Activated CD8-positive, alpha-beta memory T cell treated with anti-CD3 and anti-CD28 coated beads, Interleukin-2, amount 10 ng/mL, durations not matched to agents 7 days and 5 days (primary cell): ENCODE measurements at regions not wholly inside any gene's neighbourhood (a gene's known extent, or its start where the extent isn't known, plus 50 kb on each side); places are given as distances from the start of the nearest gene placed in this dataset.
A peak's percentile ranks its signal among the peaks of the same experiment; 100 is the strongest.

Experiments
- ATAC-seq: fragments of 150-1000 bp; cut with Tn5 transposase; one replicate; pipeline ENCODE4 v1.10.0; 2021; ENCODE audit warnings: moderate library complexity
- CTCF ChIA-PET: fragments of 350-600 bp; sonication (Branson Sonifier 250); formaldehyde crosslinking; loops from one replicate; lab custom pipeline; 2021; ENCODE audit warnings: antibody characterized with exemption; lab: Charles Lee
- DNase-seq: peaks from one replicate; pipeline ENCODE4 v3.0.0-alpha.2; 2020
- H3K27ac Mint-ChIP-seq: one replicate; pipeline ENCODE4 v1.8.0; 2021; ENCODE audit warnings: mild to moderate bottlenecking, mixed read lengths
- H3K27me3 Mint-ChIP-seq: one replicate; pipeline ENCODE4 v1.8.0; 2021; ENCODE audit warnings: mixed read lengths
- H3K36me3 Mint-ChIP-seq: one replicate; pipeline ENCODE4 v1.8.0; 2021; ENCODE audit warnings: mild to moderate bottlenecking, mixed read lengths
- H3K4me1 Mint-ChIP-seq: one replicate; pipeline ENCODE4 v1.8.0; 2021; ENCODE audit warnings: mixed read lengths
- H3K4me3 Mint-ChIP-seq: one replicate; pipeline ENCODE4 v1.8.0; 2021; ENCODE audit warnings: mild to moderate bottlenecking, moderate library complexity, mixed read lengths
- H3K9me3 Mint-ChIP-seq: one replicate; pipeline ENCODE4 v1.8.0; 2022; ENCODE audit warnings: low read depth, mixed read lengths

GRCh38 chr1:42043811-42044210, 109.4 kb upstream of the GUCA2B start:
- no peak overlapping the region for H3K4me3 Mint-ChIP-seq
- DNase-seq: no peak
- H3K36me3 Mint-ChIP-seq: no peaks in the 10 kb centered on the region
- peaks cover 5% of the 10 kb centered on the region for H3K27me3 Mint-ChIP-seq
- no peaks in the 10 kb centered on the region for H3K9me3 Mint-ChIP-seq
- no peak overlapping the region for H3K27ac Mint-ChIP-seq
- CTCF ChIA-PET: no interaction called here
- ATAC-seq: no peak
- no peaks in the 10 kb centered on the region for H3K4me1 Mint-ChIP-seq

- Mint-ChIP-seq H3K4me1 (no peaks in the 10 kb centered on the region), H3K9me3 (no peaks in the 10 kb centered on the region), H3K27ac (no peak overlapping the region), H3K36me3 (no peaks in the 10 kb centered on the region), H3K27me3 (peaks cover 4% of the 10 kb centered on the region), H3K4me3 (no peak overlapping the region)
- no peak for DNase-seq
- no peak for ATAC-seq
- CTCF ChIA-PET: no interaction called here
Measured at GRCh38 chr1:42043182-42043581, 110.0 kb upstream of the GUCA2B start.

GRCh38 chr1:42041031-42041430, 112.2 kb upstream of the GUCA2B start:
- no peak overlapping the region for H3K27ac Mint-ChIP-seq
- ATAC-seq (no peak), DNase-seq (no peak)
- peaks cover 3% of the 10 kb centered on the region for H3K4me1 Mint-ChIP-seq
- no peaks in the 10 kb centered on the region for H3K9me3 Mint-ChIP-seq
- CTCF ChIA-PET: no interaction called here
- H3K27me3 Mint-ChIP-seq: no peaks in the 10 kb centered on the region
- no peaks in the 10 kb centered on the region for H3K36me3 Mint-ChIP-seq
- H3K4me3 Mint-ChIP-seq: no peak overlapping the region

GRCh38 chr1:42040159-42040558, 113.1 kb upstream of the GUCA2B start:
- Mint-ChIP-seq H3K36me3 (no peaks in the 10 kb centered on the region), H3K27me3 (no peaks in the 10 kb centered on the region), H3K4me1 (peaks cover 3% of the 10 kb centered on the region), H3K4me3 (no peak overlapping the region), H3K27ac (no peak overlapping the region), H3K9me3 (no peaks in the 10 kb centered on the region)
- CTCF ChIA-PET: no interaction called here
- ATAC-seq (no peak), DNase-seq (no peak)

GRCh38 chr1:42038261-42038660, 114.9 kb upstream of the GUCA2B start:
- Mint-ChIP-seq H3K36me3 (no peaks in the 10 kb centered on the region), H3K27me3 (no peaks in the 10 kb centered on the region), H3K27ac (no peak overlapping the region), H3K9me3 (no peaks in the 10 kb centered on the region), H3K4me3 (no peak overlapping the region), H3K4me1 (peaks cover 14% of the 10 kb centered on the region)
- CTCF ChIA-PET: interaction anchor here (0.8 to 2.5 kb wide), 2 partner anchors 146 to 169 kb away, joined by 4 to 6 read pairs; no protein-coding TSS in a partner anchor
- no peak for ATAC-seq
- DNase-seq: no peak

GRCh38 chr1:42037586-42037985, 115.6 kb upstream of the GUCA2B start:
- Mint-ChIP-seq H3K27ac (no peak overlapping the region), H3K4me1 (peaks cover 16% of the 10 kb centered on the region), H3K9me3 (no peaks in the 10 kb centered on the region), H3K4me3 (no peak overlapping the region), H3K27me3 (no peaks in the 10 kb centered on the region), H3K36me3 (no peaks in the 10 kb centered on the region)
- DNase-seq: no peak
- CTCF ChIA-PET: interaction anchor here (0.8 to 2.5 kb wide), 2 partner anchors 146 to 168 kb away, joined by 4 to 6 read pairs; no protein-coding TSS in a partner anchor
- no peak for ATAC-seq

- CTCF ChIA-PET: interaction anchor here (0.8 to 2.5 kb wide), 2 partner anchors 145 to 168 kb away, joined by 4 to 6 read pairs; no protein-coding TSS in a partner anchor
- H3K36me3 Mint-ChIP-seq: no peaks in the 10 kb centered on the region
- H3K4me3 Mint-ChIP-seq: no peak overlapping the region
- H3K27me3 Mint-ChIP-seq: no peaks in the 10 kb centered on the region
- ATAC-seq: no peak
- H3K4me1 Mint-ChIP-seq: peaks cover 18% of the 10 kb centered on the region
- H3K27ac Mint-ChIP-seq: no peak overlapping the region
- no peak for DNase-seq
- H3K9me3 Mint-ChIP-seq: no peaks in the 10 kb centered on the region
Measured at GRCh38 chr1:42037161-42037560, 116.0 kb upstream of the GUCA2B start.

- Mint-ChIP-seq H3K27me3 (no peaks in the 10 kb centered on the region), H3K4me3 (peak overlapping the region; percentile 81), H3K9me3 (no peaks in the 10 kb centered on the region), H3K36me3 (peaks cover 5% of the 10 kb centered on the region), H3K27ac (peak overlapping the region; percentile 43), H3K4me1 (peaks cover 28% of the 10 kb centered on the region)
- CTCF ChIA-PET: interaction anchor here (0.7 to 2.2 kb wide), 8 partner anchors 10 to 520 kb away, joined by 3 to 11 read pairs (median 6); no protein-coding TSS in a partner anchor
- ATAC-seq: peak; percentile 93
- DNase-seq: peak; percentile 98
Measured at GRCh38 chr1:42035830-42036604, 117.2 kb upstream of the GUCA2B start.

- ATAC-seq (peak; percentile 82), DNase-seq (no peak)
- CTCF ChIA-PET: interaction anchor here (0.7 to 2.2 kb wide), 9 partner anchors 9 to 519 kb away, joined by 3 to 11 read pairs (median 6); no protein-coding TSS in a partner anchor
- Mint-ChIP-seq H3K4me1 (peaks cover 30% of the 10 kb centered on the region), H3K4me3 (peak overlapping the region; percentile 81), H3K27me3 (no peaks in the 10 kb centered on the region), H3K27ac (peak overlapping the region; percentile 59), H3K9me3 (no peaks in the 10 kb centered on the region), H3K36me3 (peaks cover 6% of the 10 kb centered on the region)
Measured at GRCh38 chr1:42035205-42035829, 116.6 kb upstream of the HIVEP3 start.

GRCh38 chr1:42034426-42034825, 115.7 kb upstream of the HIVEP3 start:
- no peak for DNase-seq

GRCh38 chr1:42033629-42034028, 114.9 kb upstream of the HIVEP3 start:
- H3K4me3 Mint-ChIP-seq: no peak overlapping the region
- CTCF ChIA-PET: interaction anchor here (1.2 to 2.2 kb wide), 3 partner anchors 52 to 222 kb away, joined by 3 to 6 read pairs (median 3); no protein-coding TSS in a partner anchor

More at GRCh38 chr1:42034426-42034825, 115.7 kb upstream of the HIVEP3 start:
- Mint-ChIP-seq H3K4me1 (peaks cover 30% of the 10 kb centered on the region), H3K27ac (no peak overlapping the region), H3K27me3 (no peaks in the 10 kb centered on the region), H3K4me3 (peak overlapping the region; percentile 81), H3K9me3 (no peaks in the 10 kb centered on the region), H3K36me3 (peaks cover 6% of the 10 kb centered on the region)
- CTCF ChIA-PET: interaction anchor here (1.4 to 2.2 kb wide), 5 partner anchors 8 to 223 kb away, joined by 3 to 11 read pairs (median 6); no protein-coding TSS in a partner anchor
- no peak for ATAC-seq

GRCh38 chr1:42017730-42018129, 99.0 kb upstream of the HIVEP3 start:
- ATAC-seq (no peak), DNase-seq (no peak)
- peaks cover 6% of the 10 kb centered on the region for H3K9me3 Mint-ChIP-seq
- peaks cover 19% of the 10 kb centered on the region for H3K36me3 Mint-ChIP-seq
- H3K4me1 Mint-ChIP-seq: peaks cover 25% of the 10 kb centered on the region
- H3K4me3 Mint-ChIP-seq: no peak overlapping the region
- no peaks in the 10 kb centered on the region for H3K27me3 Mint-ChIP-seq
- no peak overlapping the region for H3K27ac Mint-ChIP-seq
- CTCF ChIA-PET: interaction anchor here (1.3 kb wide), 2 partner anchors 47 to 206 kb away, joined by 3 read pairs; no protein-coding TSS in a partner anchor

More at GRCh38 chr1:42033629-42034028, 114.9 kb upstream of the HIVEP3 start:
- DNase-seq (no peak), ATAC-seq (no peak)
- no peaks in the 10 kb centered on the region for H3K27me3 Mint-ChIP-seq
- no peak overlapping the region for H3K27ac Mint-ChIP-seq
- peaks cover 30% of the 10 kb centered on the region for H3K4me1 Mint-ChIP-seq
- H3K36me3 Mint-ChIP-seq: peaks cover 8% of the 10 kb centered on the region
- no peaks in the 10 kb centered on the region for H3K9me3 Mint-ChIP-seq

GRCh38 chr1:42017259-42017658, 98.5 kb upstream of the HIVEP3 start:
- no peaks in the 10 kb centered on the region for H3K27me3 Mint-ChIP-seq
- DNase-seq (no peak), ATAC-seq (peak; percentile 45)
- no peak overlapping the region for H3K4me3 Mint-ChIP-seq
- CTCF ChIA-PET: interaction anchor here (1.3 kb wide), 1 partner anchor 46 kb away, joined by 3 read pairs; no protein-coding TSS in a partner anchor
- peaks cover 19% of the 10 kb centered on the region for H3K36me3 Mint-ChIP-seq
- peaks cover 6% of the 10 kb centered on the region for H3K9me3 Mint-ChIP-seq
- peaks cover 25% of the 10 kb centered on the region for H3K4me1 Mint-ChIP-seq
- H3K27ac Mint-ChIP-seq: no peak overlapping the region
